Bronchial epithelial cell (primary cell): ENCODE measurements at regions not wholly inside any gene's neighbourhood (a gene's known extent, or its start where the extent isn't known, plus 50 kb on each side); places are given as distances from the start of the nearest gene placed in this dataset.

Experiments used
- DNase-seq: peaks from one replicate; pipeline ENCODE4 v3.0.0-alpha.2; 2010; ENCODE audit warnings: low read depth
- FAIRE-seq: peaks from 2 replicates; lab custom pipeline; 2011; peaks lifted over from hg19 to GRCh38; lab: Jason Lieb, UNC
- H3K27me3 ChIP-seq: 2 replicates; pipeline ENCODE4 v1.5.1; 2011; ENCODE audit warnings: low read length; ENCODE audit not compliant: control insufficient read depth, insufficient read depth
- H3K36me3 ChIP-seq: 2 replicates; pipeline ENCODE4 v1.5.1; 2011; ENCODE audit warnings: low read length; ENCODE audit not compliant: control insufficient read depth, insufficient read depth
- H3K4me3 ChIP-seq: 2 replicates; pipeline ENCODE4 v1.5.1; 2011; ENCODE audit warnings: mild to moderate bottlenecking, low read depth, low read length, control low read depth
- TF ChIP-seq, protein P1 (sequence below): IDR thresholded peaks from 2 replicates; pipeline ENCODE4 v1.5.1; 2011; ENCODE audit warnings: mild to moderate bottlenecking, moderate library complexity, low read length, control low read depth, inconsistent platforms; ENCODE audit not compliant: insufficient read depth, severe bottlenecking

DNA sequence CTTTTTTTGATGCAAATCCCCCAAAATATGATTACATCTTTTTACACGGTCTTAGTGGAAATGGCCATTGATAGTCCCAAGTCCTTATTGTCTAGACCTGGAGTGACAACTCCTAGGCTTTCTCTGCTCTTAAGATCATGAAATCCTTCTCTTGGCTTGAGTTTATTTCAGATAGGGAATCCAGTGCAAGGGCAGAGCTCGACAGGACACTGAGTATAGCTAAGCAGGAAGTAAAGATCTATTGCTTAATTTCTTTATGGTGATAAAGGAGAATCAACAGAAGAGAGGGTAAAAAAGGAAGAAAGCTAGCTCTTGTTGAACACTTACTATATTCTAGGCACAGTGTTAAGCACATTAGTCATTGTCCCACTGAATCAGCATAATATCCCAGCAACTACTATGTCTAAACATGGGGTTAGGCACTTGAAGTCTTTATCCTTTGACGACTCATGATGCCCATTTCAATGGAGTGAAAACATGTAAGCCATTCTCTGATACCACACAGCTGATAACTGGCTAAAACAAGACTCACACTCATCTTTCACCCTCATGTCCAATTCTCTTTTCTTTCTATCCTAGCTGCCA is 74.1 kb upstream of the LRATD1 start:
- no peaks in the 10 kb centered on the region for H3K27me3 ChIP-seq
- DNase-seq (peak; percentile 87), FAIRE-seq (peak; percentile 13)
- TF ChIP-seq, protein P1, sequence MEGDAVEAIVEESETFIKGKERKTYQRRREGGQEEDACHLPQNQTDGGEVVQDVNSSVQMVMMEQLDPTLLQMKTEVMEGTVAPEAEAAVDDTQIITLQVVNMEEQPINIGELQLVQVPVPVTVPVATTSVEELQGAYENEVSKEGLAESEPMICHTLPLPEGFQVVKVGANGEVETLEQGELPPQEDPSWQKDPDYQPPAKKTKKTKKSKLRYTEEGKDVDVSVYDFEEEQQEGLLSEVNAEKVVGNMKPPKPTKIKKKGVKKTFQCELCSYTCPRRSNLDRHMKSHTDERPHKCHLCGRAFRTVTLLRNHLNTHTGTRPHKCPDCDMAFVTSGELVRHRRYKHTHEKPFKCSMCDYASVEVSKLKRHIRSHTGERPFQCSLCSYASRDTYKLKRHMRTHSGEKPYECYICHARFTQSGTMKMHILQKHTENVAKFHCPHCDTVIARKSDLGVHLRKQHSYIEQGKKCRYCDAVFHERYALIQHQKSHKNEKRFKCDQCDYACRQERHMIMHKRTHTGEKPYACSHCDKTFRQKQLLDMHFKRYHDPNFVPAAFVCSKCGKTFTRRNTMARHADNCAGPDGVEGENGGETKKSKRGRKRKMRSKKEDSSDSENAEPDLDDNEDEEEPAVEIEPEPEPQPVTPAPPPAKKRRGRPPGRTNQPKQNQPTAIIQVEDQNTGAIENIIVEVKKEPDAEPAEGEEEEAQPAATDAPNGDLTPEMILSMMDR = no peak
- no peak overlapping the region for H3K4me3 ChIP-seq
- no peaks in the 10 kb centered on the region for H3K36me3 ChIP-seq

DNA sequence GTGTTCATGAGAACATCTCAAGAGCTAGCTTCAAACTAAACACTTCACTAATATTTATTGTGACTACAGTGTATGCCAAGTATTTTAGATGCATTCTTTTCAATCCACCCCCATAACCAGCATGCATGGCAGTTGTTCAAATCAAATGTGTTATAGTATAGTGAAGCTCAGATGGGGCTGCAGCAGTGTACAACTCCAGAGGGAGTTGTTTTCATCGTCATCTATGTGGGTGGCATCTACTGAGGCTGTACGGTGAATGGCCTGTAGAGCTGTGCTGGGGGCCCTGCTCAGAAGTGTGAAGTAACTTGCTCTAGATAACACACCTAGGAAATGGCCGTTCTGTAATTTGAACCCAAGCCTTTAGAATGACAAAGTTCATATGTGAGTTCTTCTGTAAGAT is 71.8 kb upstream of the LRATD1 start:
- no peak for FAIRE-seq
- Histone ChIP-seq H3K36me3 (no peaks in the 10 kb centered on the region), H3K27me3 (no peaks in the 10 kb centered on the region), H3K4me3 (no peak overlapping the region)
- no peak for DNase-seq
- TF ChIP-seq, protein P1 = no peak

DNA sequence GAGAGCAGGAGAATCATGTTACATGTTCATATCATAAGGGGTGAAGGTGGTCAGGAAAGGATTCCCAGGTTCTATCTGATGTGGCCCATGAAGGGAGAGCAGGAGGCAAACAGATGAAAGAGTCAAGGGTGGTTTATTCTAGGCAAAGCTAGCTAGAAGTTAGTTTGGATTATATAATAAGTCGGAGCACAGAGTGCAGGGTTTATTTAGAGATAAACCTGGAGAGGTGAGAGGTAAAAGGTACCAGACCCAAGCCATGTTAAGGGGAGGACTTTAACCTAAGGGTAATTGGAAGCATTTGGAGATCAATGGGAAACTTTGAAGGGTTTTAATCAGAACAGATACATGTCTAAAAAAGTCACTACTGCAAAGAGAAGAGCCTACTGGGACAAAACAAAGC is 69.2 kb upstream of the LRATD1 start:
- Histone ChIP-seq H3K36me3 (no peaks in the 10 kb centered on the region), H3K27me3 (no peaks in the 10 kb centered on the region), H3K4me3 (no peak overlapping the region)
- DNase-seq = no peak
- TF ChIP-seq, protein P1 = no peak
- no peak for FAIRE-seq

DNA sequence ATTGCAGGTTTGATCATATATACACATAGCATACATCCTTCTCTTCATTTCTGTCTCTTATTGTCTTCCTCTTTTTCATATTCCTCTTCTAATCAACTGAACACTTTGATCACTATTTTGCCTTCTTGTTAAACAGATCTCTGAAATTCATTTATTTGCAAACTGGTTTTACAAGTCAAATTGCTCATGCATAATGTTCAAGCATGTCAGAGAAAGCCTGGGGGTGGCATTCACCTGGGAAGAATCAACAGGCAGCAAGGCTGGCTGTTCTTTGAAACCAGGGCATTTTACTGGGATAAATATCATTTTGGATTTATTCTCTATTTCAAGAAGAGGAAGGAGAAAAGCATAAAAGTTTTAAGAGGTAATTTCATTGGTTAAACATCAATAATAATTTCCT is 66.9 kb upstream of the LRATD1 start:
- Histone ChIP-seq H3K27me3 (no peaks in the 10 kb centered on the region), H3K36me3 (no peaks in the 10 kb centered on the region), H3K4me3 (no peak overlapping the region)
- TF ChIP-seq, protein P1 = no peak
- FAIRE-seq = no peak
- DNase-seq = peak; percentile 72

DNA sequence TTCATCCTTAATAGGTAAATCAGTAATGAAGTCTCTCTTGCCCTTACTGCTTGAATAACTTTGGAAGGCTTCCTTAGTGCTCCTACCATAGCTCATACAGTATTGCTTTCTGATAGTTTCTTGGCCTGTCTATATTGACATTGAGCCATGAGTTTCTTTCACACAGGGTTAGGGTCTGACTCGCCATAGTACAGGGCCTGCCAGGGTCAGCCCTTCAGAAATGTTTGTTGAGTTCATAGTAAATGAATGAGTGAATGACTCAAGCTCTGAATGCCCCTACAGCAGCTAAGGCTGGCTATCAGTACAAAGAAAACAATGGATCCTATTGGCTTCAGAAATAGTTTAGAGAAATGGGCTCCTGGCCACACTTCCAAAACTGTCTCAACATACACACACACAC is 65.0 kb upstream of the LRATD1 start:
- DNase-seq (peak; percentile 64), FAIRE-seq (no peak)
- TF ChIP-seq, protein P1 = no peak
- Histone ChIP-seq H3K27me3 (no peaks in the 10 kb centered on the region), H3K36me3 (no peaks in the 10 kb centered on the region), H3K4me3 (no peak overlapping the region)

DNA sequence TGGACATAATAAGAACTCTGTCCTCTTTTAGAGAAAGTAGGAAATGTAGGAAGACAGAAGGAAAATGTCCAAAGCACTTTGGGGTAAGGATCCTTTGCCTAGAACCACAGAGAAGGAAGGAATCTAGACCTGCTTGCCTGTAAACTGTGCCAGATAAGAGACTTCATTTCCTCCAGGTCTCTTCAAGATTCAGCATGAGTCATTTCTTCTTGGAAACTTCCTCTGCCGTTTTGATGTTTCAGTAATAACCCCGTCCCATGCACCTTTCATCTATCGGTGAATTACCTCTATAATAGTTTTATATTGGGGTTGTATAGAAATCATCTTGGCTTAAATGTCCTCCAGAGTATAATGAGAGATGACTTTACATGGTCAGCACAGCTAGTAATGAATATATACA is 63.2 kb upstream of the LRATD1 start:
- TF ChIP-seq, protein P1 = no peak
- DNase-seq (peak; percentile 70), FAIRE-seq (no peak)
- Histone ChIP-seq H3K36me3 (no peaks in the 10 kb centered on the region), H3K27me3 (no peaks in the 10 kb centered on the region), H3K4me3 (no peak overlapping the region)
